Natural killer cell (primary cell): ENCODE measurements at regions not wholly inside any gene's neighbourhood (a gene's known extent, or its start where the extent isn't known, plus 50 kb on each side); places are given as distances from the start of the nearest gene placed in this dataset.

Experiments
- ATAC-seq, 3 donors: fragments of 150-1000 bp in 2 of 3; fragments of 200-7000 bp in 1 of 3; cut with Tn5 transposase; 1 replicate in 1 of 3; 2 replicates in 2 of 3; pipeline ENCODE4 v1.10.0; 2021; ENCODE audit warnings: mild to moderate bottlenecking in 2 of 3, moderate library complexity in 2 of 3
- DNase-seq, 2 donors: peaks; one replicate each; pipeline versions ENCODE4 v3.0.0 to v3.0.0-alpha.2; 2013 to 2021; ENCODE audit warnings: mixed read lengths in 1 of 2
- H3K27ac ChIP-seq: one replicate; pipeline ENCODE4 v1.5.1; 2013; ENCODE audit warnings: mild to moderate bottlenecking, low read length
- H3K27me3 ChIP-seq: one replicate; pipeline ENCODE4 v1.6.1; 2013; ENCODE audit warnings: low read length; ENCODE audit not compliant: control insufficient read depth, insufficient read depth
- H3K36me3 ChIP-seq: one replicate; pipeline ENCODE4 v1.6.1; 2013; ENCODE audit warnings: low read length; ENCODE audit not compliant: control insufficient read depth, insufficient read depth
- H3K4me1 ChIP-seq: one replicate; pipeline ENCODE4 v1.6.1; 2013; ENCODE audit warnings: low read length; ENCODE audit not compliant: control insufficient read depth, insufficient read depth
- H3K4me3 ChIP-seq: one replicate; pipeline ENCODE4 v1.5.1; 2013; ENCODE audit warnings: low read length
- H3K9me3 ChIP-seq: one replicate; pipeline ENCODE4 v1.6.1; 2013; ENCODE audit warnings: low read length; ENCODE audit not compliant: control insufficient read depth, insufficient read depth
- H3K27ac Mint-ChIP-seq, 2 donors: one replicate each; pipeline ENCODE4 v1.8.0; 2022; ENCODE audit warnings: mild to moderate bottlenecking in 2 of 2, mixed read lengths in 2 of 2, moderate library complexity in 1 of 2
- H3K27me3 Mint-ChIP-seq, 2 donors: one replicate each; pipeline ENCODE4 v1.8.0; 2022; ENCODE audit warnings: low read depth in 2 of 2, mixed read lengths in 2 of 2
- H3K36me3 Mint-ChIP-seq: one replicate; pipeline ENCODE4 v1.8.0; 2022; ENCODE audit warnings: mixed read lengths
- H3K4me1 Mint-ChIP-seq, 2 donors: one replicate each; pipeline ENCODE4 v1.8.0; 2022; ENCODE audit warnings: mixed read lengths in 2 of 2
- H3K4me3 Mint-ChIP-seq: one replicate; pipeline ENCODE4 v1.8.0; 2022; ENCODE audit warnings: mild to moderate bottlenecking, moderate library complexity, mixed read lengths
- H3K9me3 Mint-ChIP-seq, 2 donors: one replicate each; pipeline ENCODE4 v1.8.0; 2022; ENCODE audit warnings: mixed read lengths in 2 of 2
- WGBS: methylation state at CpG from one replicate; pipeline ENCODE4 v1.1.7; 2013; ENCODE audit warnings: missing lambda C conversion rate; ENCODE audit not compliant: insufficient coverage; 5-methylcytosine and 5-hydroxymethylcytosine counted together
- intact Hi-C: fragments of 100-400 bp; cut with micrococcal nuclease; formaldehyde crosslinking; loops from one replicate; pipeline ENCODE4 v1.14.2; 2022
- TF ChIP-seq, protein P1 (sequence below): fragments of 200-600 bp; IDR thresholded peaks from one replicate; pipeline ENCODE4 v1.8.0; 2022; ENCODE audit warnings: antibody characterized with exemption

DNA sequence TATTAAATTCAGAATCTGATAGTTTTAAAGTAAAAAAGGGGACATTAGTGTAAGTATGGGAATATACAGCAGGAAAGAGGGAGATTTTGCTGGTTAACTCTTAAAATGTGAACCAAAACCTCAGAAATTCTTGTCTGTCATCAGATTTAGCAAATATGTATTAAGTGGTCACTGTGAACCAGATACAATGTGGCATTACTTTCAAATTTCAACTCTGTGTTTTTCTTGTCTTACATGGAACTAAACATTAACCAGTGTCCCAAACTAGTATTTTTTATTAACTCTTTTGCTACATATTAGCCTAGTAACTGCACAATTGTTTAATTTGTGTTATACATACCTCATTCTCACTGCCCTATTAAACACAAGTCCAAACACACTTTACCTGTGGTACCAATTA, 259.9 kb upstream of the RASA1 start:
- H3K36me3 Mint-ChIP-seq: no peaks in the 10 kb centered on the region
- Histone ChIP-seq H3K4me1 (no peaks in the 10 kb centered on the region), H3K36me3 (no peaks in the 10 kb centered on the region), H3K4me3 (no peak overlapping the region), H3K27ac (no peak overlapping the region), H3K27me3 (no peaks in the 10 kb centered on the region), H3K9me3 (no peaks in the 10 kb centered on the region)
- H3K27me3 Mint-ChIP-seq: peaks cover 0 to 6% of the 10 kb centered on the region in 2 donors
- TF ChIP-seq, protein P1, sequence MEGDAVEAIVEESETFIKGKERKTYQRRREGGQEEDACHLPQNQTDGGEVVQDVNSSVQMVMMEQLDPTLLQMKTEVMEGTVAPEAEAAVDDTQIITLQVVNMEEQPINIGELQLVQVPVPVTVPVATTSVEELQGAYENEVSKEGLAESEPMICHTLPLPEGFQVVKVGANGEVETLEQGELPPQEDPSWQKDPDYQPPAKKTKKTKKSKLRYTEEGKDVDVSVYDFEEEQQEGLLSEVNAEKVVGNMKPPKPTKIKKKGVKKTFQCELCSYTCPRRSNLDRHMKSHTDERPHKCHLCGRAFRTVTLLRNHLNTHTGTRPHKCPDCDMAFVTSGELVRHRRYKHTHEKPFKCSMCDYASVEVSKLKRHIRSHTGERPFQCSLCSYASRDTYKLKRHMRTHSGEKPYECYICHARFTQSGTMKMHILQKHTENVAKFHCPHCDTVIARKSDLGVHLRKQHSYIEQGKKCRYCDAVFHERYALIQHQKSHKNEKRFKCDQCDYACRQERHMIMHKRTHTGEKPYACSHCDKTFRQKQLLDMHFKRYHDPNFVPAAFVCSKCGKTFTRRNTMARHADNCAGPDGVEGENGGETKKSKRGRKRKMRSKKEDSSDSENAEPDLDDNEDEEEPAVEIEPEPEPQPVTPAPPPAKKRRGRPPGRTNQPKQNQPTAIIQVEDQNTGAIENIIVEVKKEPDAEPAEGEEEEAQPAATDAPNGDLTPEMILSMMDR: no peak
- H3K4me1 Mint-ChIP-seq: peaks cover 0 to 1% of the 10 kb centered on the region in 2 donors
- DNase-seq: no peak
- intact Hi-C loops: no loop called here
- no peak overlapping the region for H3K4me3 Mint-ChIP-seq
- H3K27ac Mint-ChIP-seq: no peak overlapping the region
- no peaks in the 10 kb centered on the region for H3K9me3 Mint-ChIP-seq
- no peak for ATAC-seq

DNA sequence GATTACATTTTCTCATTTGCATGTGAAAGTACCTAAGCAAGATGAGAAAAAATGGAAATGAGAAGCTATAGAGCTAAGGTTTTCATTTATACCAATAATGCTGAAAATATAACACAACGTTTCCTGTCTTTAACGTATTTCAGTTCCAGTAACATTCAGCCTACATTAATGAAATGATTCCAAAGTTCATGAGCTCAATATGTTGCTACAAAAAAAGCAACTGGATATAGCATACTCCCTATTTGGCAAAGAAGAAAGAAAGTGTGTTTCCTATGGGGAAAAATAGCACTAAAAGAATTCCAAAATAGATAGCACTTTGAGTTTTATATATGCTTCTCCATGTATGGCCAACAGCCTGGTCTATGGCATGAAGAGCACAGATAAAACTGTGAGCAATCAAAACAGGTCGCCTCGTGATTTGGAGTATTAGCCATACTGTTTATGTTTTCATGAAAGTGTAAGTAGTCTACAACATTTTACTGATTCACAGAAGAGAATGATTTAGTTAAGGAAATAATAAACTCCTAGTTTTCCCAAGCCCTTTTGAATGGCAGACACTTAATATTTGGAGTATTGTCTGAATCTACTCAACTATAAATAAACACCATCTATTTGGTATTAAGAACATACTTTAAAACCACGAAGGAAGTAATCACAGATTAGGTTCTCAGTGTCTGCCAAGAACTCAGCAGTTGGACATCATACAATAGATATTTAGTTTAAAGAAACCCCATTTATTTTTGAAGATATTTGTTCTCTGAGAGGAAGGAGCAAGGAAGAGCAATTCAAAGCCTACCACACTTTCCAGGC, 258.7 kb upstream of the RASA1 start:
- H3K36me3 Mint-ChIP-seq: no peaks in the 10 kb centered on the region
- H3K27ac Mint-ChIP-seq: no peak overlapping the region
- H3K36me3 ChIP-seq: no peaks in the 10 kb centered on the region
- H3K4me3 Mint-ChIP-seq: no peak overlapping the region
- H3K9me3 Mint-ChIP-seq: no peaks in the 10 kb centered on the region
- TF ChIP-seq, protein P1: no peak
- ATAC-seq: no peak
- no peaks in the 10 kb centered on the region for H3K4me1 Mint-ChIP-seq
- H3K4me1 ChIP-seq: no peaks in the 10 kb centered on the region
- no peak overlapping the region for H3K27ac ChIP-seq
- peaks cover 0 to 6% of the 10 kb centered on the region in 2 donors for H3K27me3 Mint-ChIP-seq
- no peak for DNase-seq
- no peak overlapping the region for H3K4me3 ChIP-seq
- H3K27me3 ChIP-seq: no peaks in the 10 kb centered on the region
- WGBS: 71% methylated on average over 2 of the region's 5 CpGs
- no peaks in the 10 kb centered on the region for H3K9me3 ChIP-seq
- intact Hi-C loops: no loop called here

DNA sequence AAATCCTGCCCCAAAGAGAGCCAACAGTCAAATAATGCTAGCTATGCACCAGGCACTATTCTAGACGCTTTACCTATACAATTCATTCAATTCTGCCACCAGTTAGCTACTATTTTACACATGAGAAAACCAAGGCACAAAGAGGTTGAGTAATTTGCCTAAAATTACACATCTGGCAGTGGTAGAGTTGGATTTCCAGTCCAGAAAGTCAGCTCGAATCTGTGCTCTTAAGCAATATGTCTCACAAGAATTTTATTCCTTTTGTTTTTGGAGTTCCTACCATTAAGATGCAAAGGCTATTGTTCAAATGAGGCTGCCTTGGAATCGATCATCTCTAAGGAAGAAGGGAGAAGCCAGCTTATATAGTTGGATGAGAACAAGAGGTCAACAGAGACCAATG, 256.9 kb upstream of the RASA1 start:
- no peak for ATAC-seq
- H3K9me3 Mint-ChIP-seq: no peaks in the 10 kb centered on the region
- Histone ChIP-seq H3K4me3 (no peak overlapping the region), H3K9me3 (no peaks in the 10 kb centered on the region), H3K4me1 (no peaks in the 10 kb centered on the region), H3K27ac (no peak overlapping the region), H3K27me3 (no peaks in the 10 kb centered on the region), H3K36me3 (no peaks in the 10 kb centered on the region)
- no peak overlapping the region for H3K4me3 Mint-ChIP-seq
- peaks cover 0 to 6% of the 10 kb centered on the region in 2 donors for H3K27me3 Mint-ChIP-seq
- H3K36me3 Mint-ChIP-seq: no peaks in the 10 kb centered on the region
- H3K27ac Mint-ChIP-seq: no peak overlapping the region
- intact Hi-C loops: loop anchor here (10.0 kb wide), 1 partner anchor 126 kb away; no protein-coding TSS in a partner anchor
- no peak for DNase-seq
- WGBS: 58% methylated on average over 3 of the region's 3 CpGs
- TF ChIP-seq, protein P1: no peak
- no peaks in the 10 kb centered on the region for H3K4me1 Mint-ChIP-seq

DNA sequence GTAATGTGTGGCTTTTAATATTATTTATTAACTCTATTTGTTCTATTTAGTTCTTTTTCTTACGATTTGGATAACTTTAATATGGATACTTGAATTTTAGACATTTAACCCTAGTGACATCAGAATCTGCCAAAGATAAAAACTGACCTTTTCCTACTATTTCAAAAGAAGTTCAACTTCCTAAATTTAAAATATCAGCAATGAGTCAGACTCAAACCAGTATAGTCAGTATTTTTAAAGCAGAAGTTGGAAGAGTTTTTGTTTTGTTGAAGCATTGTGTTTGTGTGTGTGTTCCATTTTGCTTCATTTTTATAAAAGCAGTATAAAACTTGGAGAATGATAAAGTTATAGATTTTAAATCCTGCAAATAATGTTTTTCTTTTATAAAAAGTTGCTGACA, 251.8 kb upstream of the RASA1 start:
- no peak overlapping the region for H3K27ac Mint-ChIP-seq
- TF ChIP-seq, protein P1: no peak
- Histone ChIP-seq H3K4me3 (no peak overlapping the region), H3K27ac (no peak overlapping the region), H3K27me3 (no peaks in the 10 kb centered on the region), H3K36me3 (no peaks in the 10 kb centered on the region), H3K9me3 (no peaks in the 10 kb centered on the region), H3K4me1 (peaks cover 13% of the 10 kb centered on the region)
- peaks cover 0 to 1% of the 10 kb centered on the region in 2 donors for H3K27me3 Mint-ChIP-seq
- H3K9me3 Mint-ChIP-seq: no peaks in the 10 kb centered on the region
- H3K4me3 Mint-ChIP-seq: no peak overlapping the region
- intact Hi-C loops: loop anchor here (10.0 kb wide), 1 partner anchor 131 kb away; no protein-coding TSS in a partner anchor
- H3K4me1 Mint-ChIP-seq: peaks cover 13 to 14% of the 10 kb centered on the region in 2 donors
- H3K36me3 Mint-ChIP-seq: no peaks in the 10 kb centered on the region
- DNase-seq (no peak), ATAC-seq (no peak)
- WGBS: no CpG with 5 or more reads among the region's 1 CpG
